CD4-positive, alpha-beta T cell treated with Interleukin-10 for 1 hour (primary cell): ENCODE measurements at regions not wholly inside any gene's neighbourhood (a gene's known extent, or its start where the extent isn't known, plus 50 kb on each side); places are given as distances from the start of the nearest gene placed in this dataset.

ENCODE experiments used
- DNase-seq: peaks from one replicate; pipeline ENCODE4 v3.0.0-alpha.2; 2020

- no peak for DNase-seq
Measured at GRCh38 chr2:236883819-236884218, 201.9 kb upstream of the COPS8 start.

GRCh38 chr2:236884569-236885175 is 201.0 kb upstream of the COPS8 start:
- no peak for DNase-seq

GRCh38 chr2:236886456-236886855 is 199.2 kb upstream of the COPS8 start:
- DNase-seq = no peak

GRCh38 chr2:236887531-236887930 is 198.2 kb upstream of the COPS8 start:
- no peak for DNase-seq

GRCh38 chr2:236887953-236888793 is 197.5 kb upstream of the COPS8 start:
- DNase-seq = no peak

GRCh38 chr2:236888794-236889780 is 196.6 kb upstream of the COPS8 start:
- DNase-seq = no peak

- DNase-seq = no peak
Measured at GRCh38 chr2:236889791-236890704, 195.6 kb upstream of the COPS8 start.

GRCh38 chr2:236892721-236893120 is 193.0 kb upstream of the COPS8 start:
- no peak for DNase-seq

- DNase-seq = no peak
Measured at GRCh38 chr2:236894791-236895190, 190.9 kb upstream of the COPS8 start.

- DNase-seq = no peak
Measured at GRCh38 chr2:236895497-236895896, 190.2 kb upstream of the COPS8 start.

GRCh38 chr2:236896688-236897087 is 189.0 kb upstream of the COPS8 start:
- no peak for DNase-seq

- DNase-seq = no peak
Measured at GRCh38 chr2:236899146-236899545, 186.5 kb upstream of the COPS8 start.

- DNase-seq = no peak
Measured at GRCh38 chr2:236899950-236900640, 185.6 kb upstream of the COPS8 start.

GRCh38 chr2:236901956-236902355 is 183.7 kb upstream of the COPS8 start:
- DNase-seq = no peak

GRCh38 chr2:236903978-236904377 is 181.7 kb upstream of the COPS8 start:
- DNase-seq = no peak

- no peak for DNase-seq
Measured at GRCh38 chr2:236904389-236905263, 181.1 kb upstream of the COPS8 start.

- no peak for DNase-seq
Measured at GRCh38 chr2:236905976-236906375, 179.7 kb upstream of the COPS8 start.

GRCh38 chr2:236908439-236909192 is 177.1 kb upstream of the COPS8 start:
- no peak for DNase-seq

- no peak for DNase-seq
Measured at GRCh38 chr2:236909193-236909504, 176.5 kb upstream of the COPS8 start.

GRCh38 chr2:236909802-236910201 is 175.9 kb upstream of the COPS8 start:
- DNase-seq = no peak
